ENCODE measurements at regions not wholly inside any gene's neighbourhood (a gene's known extent, or its start where the extent isn't known, plus 50 kb on each side); places are given as distances from the start of the nearest gene placed in this dataset.

- TF ChIP-seq, protein P1, sequence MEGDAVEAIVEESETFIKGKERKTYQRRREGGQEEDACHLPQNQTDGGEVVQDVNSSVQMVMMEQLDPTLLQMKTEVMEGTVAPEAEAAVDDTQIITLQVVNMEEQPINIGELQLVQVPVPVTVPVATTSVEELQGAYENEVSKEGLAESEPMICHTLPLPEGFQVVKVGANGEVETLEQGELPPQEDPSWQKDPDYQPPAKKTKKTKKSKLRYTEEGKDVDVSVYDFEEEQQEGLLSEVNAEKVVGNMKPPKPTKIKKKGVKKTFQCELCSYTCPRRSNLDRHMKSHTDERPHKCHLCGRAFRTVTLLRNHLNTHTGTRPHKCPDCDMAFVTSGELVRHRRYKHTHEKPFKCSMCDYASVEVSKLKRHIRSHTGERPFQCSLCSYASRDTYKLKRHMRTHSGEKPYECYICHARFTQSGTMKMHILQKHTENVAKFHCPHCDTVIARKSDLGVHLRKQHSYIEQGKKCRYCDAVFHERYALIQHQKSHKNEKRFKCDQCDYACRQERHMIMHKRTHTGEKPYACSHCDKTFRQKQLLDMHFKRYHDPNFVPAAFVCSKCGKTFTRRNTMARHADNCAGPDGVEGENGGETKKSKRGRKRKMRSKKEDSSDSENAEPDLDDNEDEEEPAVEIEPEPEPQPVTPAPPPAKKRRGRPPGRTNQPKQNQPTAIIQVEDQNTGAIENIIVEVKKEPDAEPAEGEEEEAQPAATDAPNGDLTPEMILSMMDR (IDR thresholded peaks at IDR 0.05; ENCODE audit: low read depth, low read length, poor library complexity, severe bottlenecking): no peak
- no peak for TF ChIP-seq EZH2phosphoT487 (IDR thresholded peaks at IDR 0.05; ENCODE audit: borderline replicate concordance, low read length)
These were observed 144.9 kb downstream of the TSN start for GRCh38 chr2:121900391-121900790.
